ENCODE measurements at regions not wholly inside any gene's neighbourhood (a gene's known extent, or its start where the extent isn't known, plus 50 kb on each side); places are given as distances from the start of the nearest gene placed in this dataset.

GRCh38 chr6:137754866-137755265 lies 112.2 kb upstream of the TNFAIP3 start:
- TF ChIP-seq, protein P1, sequence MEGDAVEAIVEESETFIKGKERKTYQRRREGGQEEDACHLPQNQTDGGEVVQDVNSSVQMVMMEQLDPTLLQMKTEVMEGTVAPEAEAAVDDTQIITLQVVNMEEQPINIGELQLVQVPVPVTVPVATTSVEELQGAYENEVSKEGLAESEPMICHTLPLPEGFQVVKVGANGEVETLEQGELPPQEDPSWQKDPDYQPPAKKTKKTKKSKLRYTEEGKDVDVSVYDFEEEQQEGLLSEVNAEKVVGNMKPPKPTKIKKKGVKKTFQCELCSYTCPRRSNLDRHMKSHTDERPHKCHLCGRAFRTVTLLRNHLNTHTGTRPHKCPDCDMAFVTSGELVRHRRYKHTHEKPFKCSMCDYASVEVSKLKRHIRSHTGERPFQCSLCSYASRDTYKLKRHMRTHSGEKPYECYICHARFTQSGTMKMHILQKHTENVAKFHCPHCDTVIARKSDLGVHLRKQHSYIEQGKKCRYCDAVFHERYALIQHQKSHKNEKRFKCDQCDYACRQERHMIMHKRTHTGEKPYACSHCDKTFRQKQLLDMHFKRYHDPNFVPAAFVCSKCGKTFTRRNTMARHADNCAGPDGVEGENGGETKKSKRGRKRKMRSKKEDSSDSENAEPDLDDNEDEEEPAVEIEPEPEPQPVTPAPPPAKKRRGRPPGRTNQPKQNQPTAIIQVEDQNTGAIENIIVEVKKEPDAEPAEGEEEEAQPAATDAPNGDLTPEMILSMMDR (IDR thresholded peaks at IDR 0.05) = no peak
- TF ChIP-seq HOXB13 (CRISPR knock-in tag; IDR thresholded peaks at IDR 0.05; ENCODE audit: low read depth) = no peak
- no peak for TF ChIP-seq REST (IDR thresholded peaks at IDR 0.05)
- no peak for TF ChIP-seq JUN (IDR thresholded peaks at IDR 0.05)
- no peak for TF ChIP-seq CHD2 (IDR thresholded peaks at IDR 0.05; ENCODE audit: low read length, partially characterized antibody)
- no peak for TF ChIP-seq EP300 (IDR thresholded peaks at IDR 0.05)

Measured in A549 (cell line).